GM21717 (cell line): ENCODE measurements at regions not wholly inside any gene's neighbourhood (a gene's known extent, or its start where the extent isn't known, plus 50 kb on each side); places are given as distances from the start of the nearest gene placed in this dataset.
"Not testable (repeated sequence)": the region's sequence is repeated elsewhere in the genome, so short reads cannot be mapped to it uniquely, and the experiment has no call there.

ENCODE experiments used
- ATAC-seq: cut with Tn5 transposase; IDR thresholded peaks from one replicate; pipeline ENCODE4 v1.9.1; 2021; ENCODE audit warnings: mild to moderate bottlenecking, moderate library complexity; ENCODE audit not compliant: unreplicated experiment

GRCh38 chr12:41697161-41697560, 447.5 kb downstream of the GXYLT1 start:
- ATAC-seq = no peak

- no peak for ATAC-seq
Observed at GRCh38 chr12:41684997-41685396, 459.7 kb downstream of the GXYLT1 start.

DNA sequence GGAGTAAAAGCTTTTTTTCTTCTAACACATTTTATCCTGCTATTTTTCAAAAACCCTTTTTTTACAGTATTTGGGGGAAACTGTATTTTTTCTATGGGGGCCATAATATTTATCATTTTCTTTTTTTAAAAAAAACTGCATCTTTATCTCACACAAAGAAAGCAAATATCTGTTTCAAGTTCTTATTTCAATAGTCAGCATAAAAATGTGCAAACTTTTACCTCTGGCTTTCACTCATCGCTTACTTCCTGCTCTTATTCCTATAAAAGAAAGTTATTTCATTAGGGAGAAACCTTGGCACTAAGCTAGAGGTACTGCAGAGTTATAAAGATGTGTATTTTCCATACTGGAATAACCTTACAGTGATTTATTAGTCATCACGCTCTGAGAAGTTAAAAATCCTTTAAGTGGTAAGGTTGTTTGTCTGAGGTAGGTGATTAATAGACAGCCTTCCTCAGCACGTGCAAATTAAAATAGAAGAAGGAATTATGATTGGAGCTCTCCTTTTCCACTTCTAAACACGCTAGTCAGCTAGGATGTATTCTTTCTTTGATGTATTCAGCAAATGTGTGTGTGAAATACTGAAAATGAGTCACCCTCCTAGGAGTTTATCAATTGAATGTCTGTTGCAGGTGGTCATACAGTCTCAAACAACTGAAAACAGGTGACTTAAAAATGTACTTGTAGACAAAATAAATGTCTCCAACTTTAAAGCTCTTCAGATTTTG, 461.0 kb downstream of the GXYLT1 start:
- no peak for ATAC-seq

GRCh38 chr12:41683023-41683422, 461.7 kb downstream of the GXYLT1 start:
- no peak for ATAC-seq

DNA sequence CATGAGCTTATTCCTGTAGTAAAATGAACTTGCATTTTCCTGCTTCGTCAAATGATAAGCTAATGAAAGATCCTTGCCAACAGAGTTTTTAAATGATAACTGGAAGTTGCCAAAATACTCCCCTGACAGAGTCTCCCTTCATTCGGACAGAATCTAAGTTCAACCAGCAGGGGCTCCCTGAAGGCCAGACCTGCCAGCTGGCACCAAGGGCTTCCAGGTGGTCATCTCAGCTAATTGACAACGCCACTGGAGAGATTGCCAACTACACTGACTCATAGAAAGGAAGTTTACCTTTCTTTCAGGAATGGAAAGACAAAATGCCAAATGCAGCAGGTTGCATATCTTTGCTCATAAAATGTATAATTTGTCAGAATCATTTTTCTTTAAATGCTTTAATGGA, 462.8 kb downstream of the GXYLT1 start:
- no peak for ATAC-seq

DNA sequence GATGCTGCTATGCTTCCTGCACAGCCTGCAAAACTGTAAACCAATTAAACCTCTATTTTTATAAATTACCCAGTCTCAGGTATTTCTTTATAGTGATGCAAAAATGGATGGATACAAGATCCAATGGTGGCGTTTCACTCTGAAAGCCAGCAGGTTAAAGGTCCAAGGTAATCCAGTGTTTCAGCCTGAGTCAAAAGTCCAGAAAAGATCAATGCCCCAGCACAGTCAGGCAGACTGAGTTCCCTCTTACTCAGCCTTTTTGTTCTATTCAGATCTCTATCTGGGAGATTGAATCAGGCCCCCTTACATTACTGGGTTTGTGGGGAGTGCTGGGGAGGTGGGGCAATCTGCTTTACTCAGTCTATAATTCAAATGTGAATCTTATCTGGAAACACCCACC, 464.5 kb downstream of the GXYLT1 start:
- no peak for ATAC-seq

DNA sequence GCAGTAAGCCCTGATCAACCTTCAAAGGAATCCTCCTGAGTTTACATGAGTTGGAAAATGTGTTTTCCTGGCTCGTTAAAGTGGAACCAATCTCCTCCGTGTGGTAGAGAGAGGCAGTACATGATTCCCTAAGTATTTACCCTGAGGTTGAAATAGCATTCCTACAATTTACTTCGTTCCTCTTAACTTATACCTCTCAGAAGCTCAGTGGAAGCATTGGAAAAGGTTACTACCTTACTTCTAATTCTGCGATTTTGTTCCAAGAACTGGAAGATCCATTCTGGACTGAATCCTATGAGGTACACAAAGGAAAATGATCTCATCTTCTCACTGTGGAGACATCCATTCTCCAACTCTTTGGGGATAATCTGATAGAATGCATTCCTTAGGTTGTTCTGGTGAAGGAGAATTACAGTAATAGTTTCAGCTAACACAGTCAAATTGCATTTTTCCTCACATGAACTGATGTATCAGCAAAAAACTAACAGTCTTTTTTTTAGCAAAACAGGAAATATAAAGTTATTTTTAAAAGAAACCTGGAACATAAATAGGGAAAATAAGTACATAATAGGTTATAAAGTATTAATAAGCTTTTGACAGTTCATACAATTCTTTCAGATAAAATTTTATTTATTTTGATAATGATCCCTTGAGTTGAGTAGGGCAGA, 475.6 kb downstream of the PDZRN4 start:
- ATAC-seq = no peak

DNA sequence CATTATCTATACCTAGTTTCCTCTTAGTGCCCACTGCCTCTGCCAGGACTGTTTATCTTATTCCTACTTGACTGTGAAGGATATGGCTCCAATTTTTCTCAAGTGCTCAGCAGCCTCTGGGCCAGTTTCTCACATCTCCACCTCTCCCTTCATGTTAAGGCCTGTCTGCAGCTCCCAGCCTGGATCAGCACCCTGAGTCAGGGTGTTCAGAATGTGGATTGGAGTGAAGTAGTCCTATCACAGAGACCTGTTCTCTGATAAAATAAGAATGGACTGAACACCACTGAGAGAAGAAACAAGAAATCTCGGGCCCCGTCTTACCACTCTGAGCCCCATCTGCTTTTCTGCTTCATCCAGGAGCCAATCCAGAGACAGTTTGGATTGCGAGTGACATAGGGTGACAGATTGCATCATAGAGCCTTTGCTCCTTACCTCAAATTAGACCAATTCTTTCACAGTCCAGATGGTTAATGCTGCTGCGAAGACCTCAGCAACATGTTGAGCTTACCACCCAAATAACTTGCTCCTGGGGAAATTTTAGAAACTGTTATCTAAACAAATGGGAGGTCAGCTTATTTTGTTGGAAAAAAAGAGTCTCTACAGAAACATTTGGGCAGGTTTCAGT, 473.1 kb downstream of the PDZRN4 start:
- no peak for ATAC-seq

DNA sequence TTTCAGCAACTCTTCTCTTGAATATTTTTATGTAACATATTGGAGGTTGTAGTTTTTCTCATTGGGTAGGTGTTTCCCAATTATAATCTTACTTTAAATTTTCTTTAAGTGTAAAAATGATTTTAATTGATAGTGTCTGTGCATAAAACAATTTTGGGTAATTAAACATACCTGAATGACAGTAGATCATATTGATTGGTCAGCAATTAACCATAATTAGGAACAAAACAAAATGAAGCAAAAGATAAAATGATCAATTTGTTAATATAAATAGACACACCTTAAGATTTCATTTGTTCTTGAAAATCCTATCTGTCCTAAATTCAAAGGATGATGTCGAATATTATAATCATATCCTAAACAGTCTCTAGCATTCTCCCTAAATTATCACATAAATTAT, 468.3 kb downstream of the PDZRN4 start:
- ATAC-seq = no peak

- no peak for ATAC-seq
Observed at GRCh38 chr12:41653386-41654326, 465.5 kb downstream of the PDZRN4 start.

GRCh38 chr12:41652981-41653380, 464.9 kb downstream of the PDZRN4 start:
- no peak for ATAC-seq

DNA sequence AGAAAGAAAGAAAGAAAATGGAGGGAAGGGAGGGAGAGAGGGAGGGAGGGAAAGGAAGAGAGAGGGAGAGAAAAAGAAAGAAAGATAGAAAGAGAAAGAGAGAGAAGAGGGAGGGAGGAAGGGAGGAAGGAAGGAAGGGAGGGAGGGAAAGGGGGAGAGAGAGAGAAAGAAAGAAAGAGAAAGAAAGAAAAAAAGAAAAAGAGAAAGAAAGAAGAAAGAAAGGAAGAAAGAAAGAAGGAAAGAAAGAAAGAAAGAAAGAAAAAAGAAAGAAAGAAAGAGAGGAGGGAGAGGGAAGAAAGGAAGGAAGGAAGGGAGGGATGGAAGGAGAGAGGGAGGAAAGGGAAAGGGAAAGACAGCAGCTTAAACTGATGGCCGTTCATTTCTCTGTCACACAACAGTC, 457.5 kb downstream of the PDZRN4 start:
- ATAC-seq = no peak

GRCh38 chr12:41642808-41643207, 454.7 kb downstream of the PDZRN4 start:
- ATAC-seq = not testable (repeated sequence)

- ATAC-seq = no peak
Observed at GRCh38 chr12:41636653-41637052, 448.5 kb downstream of the PDZRN4 start.

GRCh38 chr12:41635626-41636364, 447.7 kb downstream of the PDZRN4 start:
- no peak for ATAC-seq

DNA sequence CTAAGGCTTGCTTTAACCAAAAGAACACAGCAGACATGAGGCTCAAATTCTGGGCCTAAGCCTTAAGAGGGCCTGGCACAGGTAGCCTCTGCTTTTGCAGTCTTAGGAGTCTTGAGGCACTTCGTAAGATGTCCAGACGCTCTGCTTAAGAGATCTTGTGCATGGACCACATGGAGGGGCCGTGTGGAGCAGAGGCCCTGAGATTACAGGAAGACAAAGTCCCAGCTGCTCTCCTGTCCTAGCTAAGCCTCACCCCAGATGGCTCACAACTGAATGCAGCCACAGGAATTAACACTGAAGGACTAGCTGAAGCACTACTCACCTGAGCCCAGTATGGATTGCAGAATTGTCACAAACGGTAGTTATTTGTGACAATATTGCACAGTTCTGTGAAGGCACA, 446.0 kb downstream of the PDZRN4 start:
- ATAC-seq = no peak

DNA sequence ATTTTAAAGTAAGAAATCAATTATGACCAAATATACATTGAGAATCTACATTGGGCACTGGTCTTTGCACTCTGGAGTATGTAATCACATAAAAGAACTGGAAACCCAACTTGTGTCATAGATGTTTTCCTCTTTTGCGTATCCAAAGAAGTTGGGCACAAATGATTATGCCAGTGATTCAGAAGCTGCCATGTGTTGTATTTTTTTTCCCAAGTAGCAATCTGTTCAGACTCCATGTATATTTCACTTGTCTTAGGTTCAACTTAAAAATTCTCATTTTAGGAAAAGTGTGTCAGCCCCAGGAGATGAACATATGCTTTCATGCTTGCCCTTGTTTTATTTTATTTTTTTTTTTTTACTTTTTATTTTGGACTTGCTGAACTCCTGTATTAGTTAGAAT, 441.5 kb downstream of the PDZRN4 start:
- ATAC-seq = no peak

DNA sequence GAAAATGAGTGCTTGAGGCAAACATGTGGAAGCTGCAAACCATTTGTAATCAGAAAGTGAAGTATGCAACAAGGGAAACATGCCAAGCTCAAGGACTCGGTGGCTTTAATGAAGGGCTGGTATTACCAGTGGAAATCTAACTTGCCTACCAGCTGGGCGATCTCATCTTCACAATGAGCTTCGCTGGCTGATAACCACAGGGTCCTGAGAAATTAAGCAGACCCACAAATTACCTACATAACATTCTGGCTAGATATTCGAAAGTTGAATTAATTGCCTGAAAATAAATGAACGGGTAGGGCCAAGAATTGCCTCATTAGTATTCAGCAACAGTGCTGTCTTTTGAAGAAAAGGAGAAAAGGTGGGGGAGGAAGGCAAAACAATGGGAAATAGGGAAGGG, 439.4 kb downstream of the PDZRN4 start:
- no peak for ATAC-seq

DNA sequence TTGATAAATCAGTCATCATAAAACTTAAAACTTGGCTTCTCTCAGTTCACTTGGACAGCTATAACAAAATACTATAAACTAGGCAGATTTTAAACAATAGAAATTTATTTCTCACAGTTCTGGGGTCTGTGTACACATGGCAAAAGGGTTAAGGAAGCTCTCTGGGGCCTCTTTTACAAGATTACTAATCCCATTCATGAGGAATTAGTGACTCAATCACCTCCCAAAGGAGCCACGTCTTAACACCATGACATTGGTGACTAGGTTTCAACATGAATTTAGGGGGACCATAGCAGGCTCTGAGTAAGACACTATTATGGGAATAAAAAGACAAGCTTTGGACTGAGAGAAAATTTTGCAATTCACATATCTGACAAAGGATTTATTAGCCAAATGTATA, 436.5 kb downstream of the PDZRN4 start:
- no peak for ATAC-seq
